SK-N-SH (cell line): ENCODE measurements at regions not wholly inside any gene's neighbourhood (a gene's known extent, or its start where the extent isn't known, plus 50 kb on each side); places are given as distances from the start of the nearest gene placed in this dataset.

Experiments
- CTCF ChIA-PET: fragments of 300-600, 350-600 bp; formaldehyde crosslinking; extraction: SDS; loops from one replicate; lab custom pipeline; 2021; lab: Yijun Ruan, JAX
- POLR2A ChIA-PET: fragments of 350-600 bp; sonication (Branson Sonifier 250); formaldehyde crosslinking; extraction: SDS; loops from one replicate; lab custom pipeline; 2020; ENCODE audit warnings: antibody characterized with exemption, inconsistent platforms; lab: Yijun Ruan, JAX
- DNase-seq: peaks from one replicate; pipeline ENCODE4 v3.0.0; 2012
- H2AFZ ChIP-seq: fragments of 200-600 bp; sonication (generic); 2 replicates; pipeline ENCODE4 v1.8.1; 2016; ENCODE audit warnings: antibody characterized with exemption, mild to moderate bottlenecking, low read depth
- H3F3A ChIP-seq: fragments of 200-600 bp; sonication (generic); replicated peaks from 2 replicates; pipeline ENCODE3; 2016; ENCODE audit warnings: antibody characterized with exemption, mild to moderate bottlenecking; ENCODE audit not compliant: insufficient read depth
- H3K27ac ChIP-seq, 2 experiments: fragments of 200-500 bp in 1 of 2; fragments of 200-600 bp in 1 of 2; sonication (Bioruptor generic) in 1 of 2; sonication (generic), shearing (Covaris generic) in 1 of 2; 2 replicates each; pipeline versions ENCODE4 v1.5.1 to v1.6.1; 2014 to 2016; ENCODE audit warnings: low read depth in 2 of 2, inconsistent platforms in 1 of 2, low read length in 1 of 2, mild to moderate bottlenecking in 1 of 2, mixed read lengths in 1 of 2
- H3K27me3 ChIP-seq: fragments of 200-600 bp; sonication (generic), shearing (Covaris generic); 2 replicates; pipeline ENCODE4 v1.6.1; 2016; ENCODE audit warnings: mixed run types; ENCODE audit not compliant: insufficient read depth
- H3K36me3 ChIP-seq, 2 experiments: fragments of 200-500 bp in 1 of 2; fragments of 200-600 bp in 1 of 2; sonication (Bioruptor generic) in 1 of 2; sonication (generic) in 1 of 2; replicated peaks in 1 of 2; 2 replicates each; pipeline versions ENCODE3 to v1.5.1; 2014 to 2016; ENCODE audit warnings: low read length in 1 of 2, mild to moderate bottlenecking in 1 of 2; ENCODE audit not compliant: insufficient read depth in 2 of 2, control insufficient read depth in 1 of 2
- H3K4me1 ChIP-seq, 2 experiments: fragments of 200-500 bp in 1 of 2; fragments of 200-600 bp in 1 of 2; sonication (Bioruptor generic) in 1 of 2; sonication (generic), shearing (Covaris generic) in 1 of 2; 2 replicates each; pipeline versions ENCODE4 v1.5.1 to v1.6.1; 2014 to 2016; ENCODE audit warnings: low read depth in 1 of 2, low read length in 1 of 2, mixed run types in 1 of 2; ENCODE audit not compliant: insufficient read depth in 2 of 2, control insufficient read depth in 1 of 2
- H3K4me2 ChIP-seq: fragments of 200-600 bp; sonication (generic), shearing (Covaris generic); 2 replicates; pipeline ENCODE4 v1.6.1; 2017; ENCODE audit warnings: mixed run types
- H3K4me3 ChIP-seq, 2 experiments: fragments of 200-500 bp in 1 of 2; fragments of 200-600 bp in 1 of 2; sonication (Bioruptor generic) in 1 of 2; sonication (generic), shearing (Covaris generic) in 1 of 2; 2 replicates each; pipeline versions ENCODE4 v1.5.1 to v1.8.1; 2014 to 2016; ENCODE audit warnings: low read depth in 2 of 2, inconsistent platforms in 1 of 2, low read length in 1 of 2, mild to moderate bottlenecking in 1 of 2, mixed read lengths in 1 of 2, moderate library complexity in 1 of 2
- H3K79me2 ChIP-seq: fragments of 200-600 bp; sonication (generic); 2 replicates; pipeline ENCODE4 v1.8.1; 2017; ENCODE audit warnings: mild to moderate bottlenecking; ENCODE audit not compliant: insufficient read depth
- H3K9ac ChIP-seq: fragments of 200-600 bp; sonication (generic); 2 replicates; pipeline ENCODE4 v1.6.1; 2017; ENCODE audit warnings: mixed run types
- H3K9me2 ChIP-seq: fragments of 200-600 bp; sonication (generic); 2 replicates; pipeline ENCODE4 v1.6.1; 2017; ENCODE audit warnings: mixed run types
- H3K9me3 ChIP-seq: fragments of 200-600 bp; sonication (generic); 2 replicates; pipeline ENCODE4 v1.6.1; 2017; ENCODE audit warnings: mixed run types, mild to moderate bottlenecking, moderate library complexity
- H4K20me1 ChIP-seq: fragments of 200-600 bp; sonication (generic); 2 replicates; pipeline ENCODE4 v1.6.1; 2017; ENCODE audit warnings: mild to moderate bottlenecking, mixed run types; ENCODE audit not compliant: insufficient read depth
- CHD2 ChIP-seq: fragments of 150-350 bp; IDR thresholded peaks from 2 replicates; pipeline ENCODE4 v1.6.1; 2018; ENCODE audit warnings: low read length; ENCODE audit not compliant: partially characterized antibody
- FOXJ3 ChIP-seq: sonication (generic); formaldehyde crosslinking; IDR thresholded peaks from 2 replicates; pipeline ENCODE4 v1.5.1; 2020; ENCODE audit warnings: mild to moderate bottlenecking, missing genetic modification reagents
- GATA2 ChIP-seq: sonication (generic); formaldehyde crosslinking; IDR thresholded peaks from 2 replicates; pipeline ENCODE4 v1.5.0; 2020; ENCODE audit warnings: mild to moderate bottlenecking, missing genetic modification reagents
- IRF3 ChIP-seq: fragments of 150-350 bp; IDR thresholded peaks from 2 replicates; pipeline ENCODE4 v1.6.1; 2016; ENCODE audit warnings: mild to moderate bottlenecking, low read depth, low read length
- JUND ChIP-seq: IDR thresholded peaks from 2 replicates; pipeline ENCODE4 v1.4.0; 2012
- MEF2A ChIP-seq: IDR thresholded peaks from 2 replicates; pipeline ENCODE4 v1.4.0; 2012; ENCODE audit warnings: low read depth, borderline replicate concordance
- NRF1 ChIP-seq: IDR thresholded peaks from 2 replicates; pipeline ENCODE4 v1.6.1; 2012; ENCODE audit warnings: low read depth, mild to moderate bottlenecking, low read length
- PBX3 ChIP-seq: IDR thresholded peaks from 2 replicates; pipeline ENCODE4; 2012
- RFX5 ChIP-seq: IDR thresholded peaks from 2 replicates; pipeline ENCODE4 v1.6.1; 2012; ENCODE audit warnings: mild to moderate bottlenecking, improper control_type of control experiment, low read length
- RXRA ChIP-seq: IDR thresholded peaks from 2 replicates; pipeline ENCODE4 v1.4.0; 2012; ENCODE audit warnings: low read depth, mild to moderate bottlenecking, borderline replicate concordance
- TEAD4 ChIP-seq: IDR thresholded peaks from 2 replicates; pipeline ENCODE4 v1.4.0; 2012; ENCODE audit warnings: mild to moderate bottlenecking, borderline replicate concordance; ENCODE audit not compliant: insufficient read depth
- USF2 ChIP-seq: fragments of 150-350 bp; IDR thresholded peaks from 2 replicates; pipeline ENCODE4 v1.6.1; 2017; ENCODE audit warnings: antibody characterized with exemption, low read length, low read depth, borderline replicate concordance
- YY1 ChIP-seq: IDR thresholded peaks from 2 replicates; pipeline ENCODE4 v1.4.0; 2012; ENCODE audit warnings: low read depth, mild to moderate bottlenecking
- WGBS: methylation state at CpG from one replicate; pipeline ENCODE4 v1.1.6; 2017; ENCODE audit warnings: low lambda C conversion rate; 5-methylcytosine and 5-hydroxymethylcytosine counted together

- no peak for TF ChIP-seq PBX3
- TF ChIP-seq FOXJ3 (CRISPR knock-in tag) = no peak
- TF ChIP-seq GATA2 = no peak
- no peak for TF ChIP-seq IRF3
These were observed 261.9 kb upstream of the LYZL1 start (continued) for GRCh38 chr10:29026802-29027580.

- no peak overlapping the region for H3K4me3 ChIP-seq
- POLR2A ChIA-PET = no interaction called here
- 60% methylated on average over 3 of the region's 3 CpGs for WGBS
- TF ChIP-seq RFX5 = no peak
- no peak for TF ChIP-seq YY1
- no peak for TF ChIP-seq PBX3
- TF ChIP-seq JUND = no peak
- no peak for TF ChIP-seq CHD2
- no peak for TF ChIP-seq NRF1
- no peak for TF ChIP-seq RXRA
- TF ChIP-seq TEAD4 = no peak
- no peak for TF ChIP-seq USF2
- no peak for TF ChIP-seq MEF2A
- TF ChIP-seq, all 33 proteins: peak for 0
- Histone ChIP-seq H4K20me1 (no peaks in the 10 kb centered on the region), H3K4me2 (no peak overlapping the region), H3K9ac (no peak overlapping the region), H3K4me1 (no peaks in the 10 kb centered on the region), H3K27ac (no peak overlapping the region), H3F3A (no peaks in the 10 kb centered on the region), H3K27me3 (no peaks in the 10 kb centered on the region), H3K9me3 (no peaks in the 10 kb centered on the region), H3K79me2 (no peaks in the 10 kb centered on the region), H2AFZ (no peak overlapping the region), H3K9me2 (no peaks in the 10 kb centered on the region), H3K36me3 (no peaks in the 10 kb centered on the region)
- CTCF ChIA-PET = no interaction called here
- DNase-seq = no peak
These were observed 260.4 kb upstream of the LYZL1 start for GRCh38 chr10:29028486-29028885.
